Progenitor cell of endocrine pancreas (in vitro differentiated cells): ENCODE measurements at regions not wholly inside any gene's neighbourhood (a gene's known extent, or its start where the extent isn't known, plus 50 kb on each side); places are given as distances from the start of the nearest gene placed in this dataset.

Source experiments
- DNase-seq: peaks from one replicate; pipeline ENCODE4 v3.0.0; 2021; ENCODE audit warnings: low spot score; ENCODE audit not compliant: unreplicated experiment
- H3K27ac Mint-ChIP-seq: 2 replicates; pipeline ENCODE4 v1.8.0; 2021; ENCODE audit warnings: mild to moderate bottlenecking, moderate library complexity, mixed read lengths
- H3K27me3 Mint-ChIP-seq: 2 replicates; pipeline ENCODE4 v1.8.0; 2021; ENCODE audit warnings: mixed read lengths
- H3K36me3 Mint-ChIP-seq: 2 replicates; pipeline ENCODE4 v1.8.0; 2022; ENCODE audit warnings: mixed read lengths; ENCODE audit not compliant: insufficient read depth
- H3K4me1 Mint-ChIP-seq: 2 replicates; pipeline ENCODE4 v1.8.0; 2021; ENCODE audit warnings: low read depth, mixed read lengths
- H3K4me3 Mint-ChIP-seq: 2 replicates; pipeline ENCODE4 v1.8.0; 2021; ENCODE audit warnings: low read depth, mild to moderate bottlenecking, moderate library complexity, mixed read lengths
- H3K9me3 Mint-ChIP-seq: 2 replicates; pipeline ENCODE4 v1.8.0; 2021; ENCODE audit warnings: low read depth, mixed read lengths
- TF ChIP-seq, protein P1 (sequence below): fragments of 200-600 bp; sonication (generic); IDR thresholded peaks from one replicate; pipeline ENCODE4 v1.5.0; 2021; ENCODE audit warnings: antibody characterized with exemption, mild to moderate bottlenecking; ENCODE audit not compliant: unreplicated experiment

DNA sequence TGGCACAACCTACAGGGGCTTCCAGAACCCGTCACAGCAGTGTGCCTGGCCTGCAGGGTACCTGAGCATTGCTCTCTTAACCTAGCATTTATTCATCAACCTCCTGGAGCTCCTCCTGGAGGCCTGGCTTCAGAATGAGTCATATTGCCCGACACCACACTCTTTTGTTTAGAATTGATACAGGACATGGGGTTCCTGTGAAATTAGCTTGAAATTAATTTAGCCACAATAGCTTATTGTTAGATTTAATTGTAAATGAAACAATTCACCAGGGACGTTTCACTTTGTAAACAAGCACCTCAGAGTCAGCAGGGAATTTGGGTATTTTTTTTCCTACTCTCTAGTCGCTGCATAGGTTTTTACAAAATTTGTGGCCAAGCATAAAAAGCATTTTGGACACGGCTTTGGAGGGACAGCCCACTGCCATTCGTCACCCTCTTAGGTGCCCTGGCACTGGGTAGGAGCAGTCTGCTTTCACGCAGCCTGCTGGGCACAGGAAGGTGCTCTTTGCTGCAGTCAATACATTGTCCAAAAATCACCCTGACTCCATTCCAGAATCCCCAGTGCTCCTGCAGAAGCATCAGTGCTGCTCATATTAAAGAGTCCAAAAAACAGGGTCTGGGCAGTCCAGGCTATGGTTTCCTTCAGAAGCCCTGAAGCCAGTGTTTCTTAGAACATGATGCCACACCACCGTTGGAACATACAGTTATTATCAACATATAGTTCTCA, 60.8 kb upstream of the MEF2A start:
- no peak overlapping the region for H3K4me3 Mint-ChIP-seq
- no peaks in the 10 kb centered on the region for H3K36me3 Mint-ChIP-seq
- no peak overlapping the region for H3K27ac Mint-ChIP-seq
- H3K9me3 Mint-ChIP-seq = no peaks in the 10 kb centered on the region
- TF ChIP-seq, protein P1, sequence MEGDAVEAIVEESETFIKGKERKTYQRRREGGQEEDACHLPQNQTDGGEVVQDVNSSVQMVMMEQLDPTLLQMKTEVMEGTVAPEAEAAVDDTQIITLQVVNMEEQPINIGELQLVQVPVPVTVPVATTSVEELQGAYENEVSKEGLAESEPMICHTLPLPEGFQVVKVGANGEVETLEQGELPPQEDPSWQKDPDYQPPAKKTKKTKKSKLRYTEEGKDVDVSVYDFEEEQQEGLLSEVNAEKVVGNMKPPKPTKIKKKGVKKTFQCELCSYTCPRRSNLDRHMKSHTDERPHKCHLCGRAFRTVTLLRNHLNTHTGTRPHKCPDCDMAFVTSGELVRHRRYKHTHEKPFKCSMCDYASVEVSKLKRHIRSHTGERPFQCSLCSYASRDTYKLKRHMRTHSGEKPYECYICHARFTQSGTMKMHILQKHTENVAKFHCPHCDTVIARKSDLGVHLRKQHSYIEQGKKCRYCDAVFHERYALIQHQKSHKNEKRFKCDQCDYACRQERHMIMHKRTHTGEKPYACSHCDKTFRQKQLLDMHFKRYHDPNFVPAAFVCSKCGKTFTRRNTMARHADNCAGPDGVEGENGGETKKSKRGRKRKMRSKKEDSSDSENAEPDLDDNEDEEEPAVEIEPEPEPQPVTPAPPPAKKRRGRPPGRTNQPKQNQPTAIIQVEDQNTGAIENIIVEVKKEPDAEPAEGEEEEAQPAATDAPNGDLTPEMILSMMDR = no peak
- peaks cover 8% of the 10 kb centered on the region for H3K4me1 Mint-ChIP-seq
- no peaks in the 10 kb centered on the region for H3K27me3 Mint-ChIP-seq
- no peak for DNase-seq

DNA sequence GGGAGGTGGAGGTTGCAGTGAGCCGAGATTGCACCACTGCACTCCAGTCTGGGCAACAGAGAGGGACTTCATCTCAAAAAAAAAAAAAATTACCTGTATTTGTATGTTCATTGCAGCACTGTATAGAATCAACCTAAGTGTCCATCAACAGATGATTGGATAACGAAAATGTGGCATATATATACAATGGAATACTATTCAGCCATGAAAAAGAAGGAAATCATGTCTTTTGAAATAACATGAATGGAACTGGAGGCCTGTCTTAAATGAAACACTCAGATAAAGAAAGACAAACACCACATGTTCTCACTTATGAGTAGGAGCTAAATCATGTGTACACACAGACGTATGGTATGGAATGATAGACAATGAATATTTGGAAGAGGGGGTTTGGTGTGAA, 59.4 kb upstream of the MEF2A start:
- Mint-ChIP-seq H3K36me3 (no peaks in the 10 kb centered on the region), H3K9me3 (no peaks in the 10 kb centered on the region), H3K4me1 (peaks cover under 1% of the 10 kb centered on the region), H3K27ac (no peak overlapping the region), H3K27me3 (no peaks in the 10 kb centered on the region), H3K4me3 (no peak overlapping the region)
- TF ChIP-seq, protein P1 = no peak
- no peak for DNase-seq

DNA sequence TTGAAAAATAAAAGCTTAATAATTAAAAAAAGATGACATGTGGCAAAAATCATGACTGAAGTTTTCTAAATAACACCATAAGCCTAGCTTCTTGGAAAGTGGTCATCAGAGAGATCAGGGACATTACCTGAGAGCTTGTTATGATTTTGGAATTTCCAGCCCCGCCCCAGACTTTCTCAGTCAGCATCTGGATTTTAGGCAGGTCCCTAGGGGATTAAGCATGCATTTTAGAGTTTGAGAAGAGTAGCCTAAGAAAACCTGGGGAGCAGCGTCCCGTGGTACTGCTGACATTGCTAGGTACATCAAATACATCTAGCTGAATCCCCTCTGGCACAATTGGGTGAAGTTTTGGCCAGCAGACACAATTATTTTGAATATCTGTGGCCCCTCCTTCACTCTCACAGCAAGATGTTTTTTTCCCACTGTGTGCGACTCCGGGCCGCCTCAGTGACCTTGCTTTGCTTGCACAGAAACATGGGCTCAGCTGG, 58.7 kb upstream of the MEF2A start:
- H3K36me3 Mint-ChIP-seq = no peaks in the 10 kb centered on the region
- no peak overlapping the region for H3K4me3 Mint-ChIP-seq
- H3K27me3 Mint-ChIP-seq = no peaks in the 10 kb centered on the region
- no peaks in the 10 kb centered on the region for H3K9me3 Mint-ChIP-seq
- no peak for DNase-seq
- no peak overlapping the region for H3K27ac Mint-ChIP-seq
- no peaks in the 10 kb centered on the region for H3K4me1 Mint-ChIP-seq
- TF ChIP-seq, protein P1 = no peak

- Mint-ChIP-seq H3K4me1 (no peaks in the 10 kb centered on the region), H3K27me3 (no peaks in the 10 kb centered on the region), H3K9me3 (no peaks in the 10 kb centered on the region), H3K4me3 (no peak overlapping the region), H3K36me3 (no peaks in the 10 kb centered on the region), H3K27ac (no peak overlapping the region)
- DNase-seq = no peak
- TF ChIP-seq, protein P1 = no peak
Observed at GRCh38 chr15:99507504-99508310, 58.1 kb upstream of the MEF2A start.

DNA sequence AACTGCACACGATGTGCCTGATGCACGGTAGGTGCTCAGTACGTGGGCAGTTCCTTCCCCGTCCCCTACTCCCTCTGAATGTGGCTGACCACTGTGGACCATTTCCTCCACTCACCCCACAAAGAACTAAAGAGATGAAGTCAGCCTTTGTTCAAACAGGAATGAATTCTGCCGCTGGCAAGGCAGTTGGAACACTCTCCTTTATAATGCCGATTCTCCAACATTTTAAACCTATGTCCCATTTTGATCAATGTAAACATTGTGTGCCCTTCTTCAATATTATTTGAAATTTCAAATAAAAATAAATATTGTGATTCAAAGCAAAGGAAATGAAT, 57.5 kb upstream of the MEF2A start:
- Mint-ChIP-seq H3K9me3 (no peaks in the 10 kb centered on the region), H3K27ac (no peak overlapping the region), H3K4me3 (no peak overlapping the region), H3K36me3 (no peaks in the 10 kb centered on the region), H3K4me1 (no peaks in the 10 kb centered on the region), H3K27me3 (no peaks in the 10 kb centered on the region)
- TF ChIP-seq, protein P1 = no peak
- no peak for DNase-seq
